HG03196 (cell line): ENCODE measurements at regions not wholly inside any gene's neighbourhood (a gene's known extent, or its start where the extent isn't known, plus 50 kb on each side); places are given as distances from the start of the nearest gene placed in this dataset.

Experiments used
- ATAC-seq: cut with Tn5 transposase; IDR thresholded peaks from one replicate; pipeline ENCODE4 v1.9.1; 2021; ENCODE audit not compliant: unreplicated experiment

- ATAC-seq, result no peak
Observed at GRCh38 chr5:15220642-15221173, 279.3 kb upstream of the FBXL7 start.

- ATAC-seq, result no peak
Observed at GRCh38 chr5:15215056-15215455, 284.9 kb upstream of the FBXL7 start.

- ATAC-seq, result no peak
Observed at GRCh38 chr5:15214010-15214409, 286.0 kb upstream of the FBXL7 start.

DNA sequence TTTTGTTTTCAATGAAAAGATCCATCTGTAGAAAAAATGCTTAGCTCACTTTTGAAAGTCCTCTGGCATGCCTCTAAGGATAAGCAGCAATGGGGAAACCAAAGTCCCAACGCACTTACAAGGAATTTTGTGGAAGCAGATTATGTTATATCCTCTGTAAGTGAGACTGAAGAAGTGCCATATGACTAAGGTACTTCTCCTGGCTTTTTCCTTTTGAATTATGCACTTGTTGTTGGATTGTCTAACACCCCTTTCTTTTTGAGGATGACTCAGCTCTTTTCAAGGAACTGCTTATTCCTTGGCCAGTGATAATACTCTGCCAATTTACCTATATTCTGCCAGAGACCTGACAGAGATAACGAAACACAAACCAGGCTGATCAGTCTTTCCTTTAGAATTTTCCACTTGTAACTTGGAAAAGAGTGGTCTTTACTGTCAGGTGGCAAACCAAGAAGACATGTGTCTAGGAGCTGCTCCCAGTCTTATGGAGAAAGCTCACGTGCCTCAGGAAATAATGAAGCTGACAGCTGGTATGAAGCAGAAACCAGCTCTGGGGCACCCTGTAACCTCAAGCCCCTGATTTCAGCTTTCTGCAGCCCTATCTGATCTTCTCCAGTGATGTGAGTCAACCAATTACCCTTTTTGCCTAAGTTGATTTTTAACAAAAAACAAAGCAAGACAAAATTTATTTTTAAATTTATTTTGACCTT, 290.8 kb upstream of the FBXL7 start:
- no peak for ATAC-seq

DNA sequence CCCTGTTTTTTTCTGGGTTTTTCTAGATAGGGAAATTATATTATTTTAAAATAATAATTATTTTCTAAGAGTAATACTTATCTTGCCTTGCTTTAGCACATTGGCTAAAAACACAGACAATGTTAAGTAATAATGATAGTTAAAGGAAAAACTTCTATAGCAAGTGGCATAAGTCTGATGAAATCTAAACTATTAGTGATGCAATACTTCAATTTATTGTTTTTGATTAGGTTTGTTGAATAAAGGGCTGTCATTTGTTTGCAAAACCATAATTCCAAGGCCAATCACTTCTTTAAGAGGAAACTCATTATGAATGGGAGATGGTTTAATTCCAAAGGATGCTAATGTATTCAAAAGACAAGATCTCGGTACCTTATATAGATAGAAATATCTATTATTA, 293.8 kb upstream of the FBXL7 start:
- ATAC-seq, result no peak

- no peak for ATAC-seq
Observed at GRCh38 chr5:15203376-15203775, 296.6 kb upstream of the FBXL7 start.

DNA sequence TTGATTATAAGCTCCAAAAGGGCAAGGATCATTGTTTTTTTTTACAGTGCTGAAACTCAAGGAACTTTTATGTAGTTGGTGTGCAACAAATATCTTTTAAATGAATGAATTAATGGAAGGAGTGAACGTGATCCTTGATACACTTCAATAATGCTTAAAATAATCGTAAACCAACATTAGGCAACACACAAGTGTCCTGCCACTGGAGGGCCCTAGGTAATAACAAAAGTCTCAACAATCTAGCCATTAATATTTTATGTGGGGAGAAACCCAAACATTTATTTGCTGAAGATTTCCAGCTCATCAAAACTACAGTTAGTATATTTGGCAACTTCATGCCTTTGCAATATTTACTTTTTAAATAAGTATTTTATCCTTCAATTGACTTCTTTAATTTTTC, 309.0 kb upstream of the FBXL7 start:
- no peak for ATAC-seq

DNA sequence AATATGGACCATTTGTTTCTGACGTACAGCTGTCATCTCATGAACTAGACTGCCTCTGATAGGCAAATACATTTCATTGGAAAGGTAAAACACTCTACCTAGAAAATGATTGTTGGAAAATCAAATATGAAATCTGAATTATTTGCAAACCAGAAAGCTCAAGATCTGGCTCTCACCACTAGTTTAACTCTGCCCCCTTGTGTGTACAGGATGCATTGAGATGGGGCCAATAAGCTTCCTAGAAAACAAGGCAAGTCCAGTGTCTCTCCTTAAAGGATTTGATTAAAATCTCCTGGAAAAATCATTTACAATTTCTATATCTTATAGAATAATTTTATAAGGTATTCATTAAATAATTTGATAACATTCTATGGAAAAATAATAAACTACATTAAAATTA, 311.9 kb upstream of the ANKH start:
- no peak for ATAC-seq

DNA sequence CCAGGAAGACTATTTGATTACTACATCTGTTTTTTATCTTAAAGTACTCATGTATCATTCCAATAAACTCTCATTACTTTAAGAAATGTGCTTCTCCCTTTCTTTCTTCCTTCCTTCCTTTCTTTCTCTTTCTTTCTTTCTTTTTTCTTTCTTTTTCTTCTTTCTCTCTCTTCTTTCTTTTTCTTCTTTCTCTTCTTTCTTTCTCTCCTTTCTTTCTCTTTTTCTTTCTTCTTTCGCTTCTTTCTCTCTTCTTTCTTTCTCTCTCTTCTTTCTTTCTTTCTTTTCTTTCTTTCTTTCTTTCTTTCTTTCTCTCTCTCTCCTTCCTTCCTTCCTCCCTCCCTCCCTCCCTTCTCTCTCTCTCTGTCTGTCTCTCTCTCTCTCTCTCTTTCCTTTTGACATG, 298.6 kb upstream of the ANKH start:
- no peak for ATAC-seq

- no peak for ATAC-seq
Observed at GRCh38 chr5:15168358-15168757, 296.8 kb upstream of the ANKH start.

DNA sequence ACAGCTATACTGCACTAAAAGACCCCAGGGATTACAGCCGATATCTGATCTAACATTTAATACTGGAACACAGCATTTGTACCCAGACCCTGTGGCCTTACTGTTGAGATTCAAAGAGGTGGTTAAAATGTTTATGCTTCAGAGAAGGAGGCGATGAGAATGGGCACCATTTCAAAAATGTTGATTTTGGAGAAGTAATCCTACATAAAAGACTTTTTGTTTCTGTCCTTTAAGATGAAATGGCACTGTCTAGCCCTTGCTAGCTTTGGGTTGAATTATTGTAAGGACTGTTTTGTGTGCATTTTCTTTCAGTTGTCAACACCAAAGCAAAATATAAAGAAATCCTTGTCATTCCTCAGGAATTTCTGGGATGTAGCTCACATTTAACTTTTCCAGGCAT, 288.5 kb upstream of the ANKH start:
- no peak for ATAC-seq

- no peak for ATAC-seq
Observed at GRCh38 chr5:15159606-15160005, 288.0 kb upstream of the ANKH start.

GRCh38 chr5:15142458-15142857, 270.9 kb upstream of the ANKH start:
- ATAC-seq, result no peak

DNA sequence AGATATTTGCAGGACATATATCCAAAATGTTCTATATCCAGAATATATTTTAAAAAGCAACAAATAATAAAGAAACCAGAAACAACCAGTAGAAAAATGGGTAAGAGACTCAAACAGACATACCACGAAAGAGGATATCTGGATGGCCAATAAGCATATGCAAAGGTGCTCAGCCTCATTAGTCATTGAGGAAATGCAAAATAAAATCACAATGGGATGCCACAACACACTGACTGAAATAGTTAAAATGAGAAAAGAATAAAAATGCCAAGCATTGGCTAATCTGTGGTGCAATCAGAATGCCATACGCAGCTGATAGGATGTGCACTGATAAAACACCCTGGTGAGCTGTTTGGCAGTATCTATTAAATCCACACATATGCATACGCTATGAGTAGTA, 265.8 kb upstream of the ANKH start:
- no peak for ATAC-seq

DNA sequence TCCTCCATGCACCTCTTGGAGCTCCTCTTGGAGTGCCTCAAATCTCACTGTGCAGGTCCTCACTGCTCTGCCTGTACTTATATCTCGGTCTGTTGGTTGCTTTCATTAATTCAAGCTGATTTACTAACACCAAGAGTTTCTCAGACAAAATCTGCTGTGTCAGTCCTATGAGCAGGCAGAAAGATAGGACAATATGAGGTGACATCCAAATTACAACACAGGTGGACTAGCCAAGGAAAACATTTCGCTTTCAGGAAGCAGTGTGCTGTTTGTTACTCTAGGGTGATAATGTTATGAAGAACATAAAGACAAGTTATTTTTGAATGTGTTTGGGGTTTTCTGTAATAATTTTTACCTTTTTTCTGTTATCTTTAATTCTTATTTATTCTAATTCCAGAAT, 264.1 kb upstream of the ANKH start:
- ATAC-seq, result no peak

- ATAC-seq, result no peak
Observed at GRCh38 chr5:15133456-15133965, 261.9 kb upstream of the ANKH start.

- ATAC-seq, result no peak
Observed at GRCh38 chr5:15132816-15133405, 261.3 kb upstream of the ANKH start.

- ATAC-seq, result no peak
Observed at GRCh38 chr5:15131909-15132308, 260.3 kb upstream of the ANKH start.

GRCh38 chr5:15124871-15125568, 253.4 kb upstream of the ANKH start:
- no peak for ATAC-seq

GRCh38 chr5:15124461-15124860, 252.9 kb upstream of the ANKH start:
- ATAC-seq, result no peak

- ATAC-seq, result no peak
Observed at GRCh38 chr5:15117688-15118087, 246.1 kb upstream of the ANKH start.

DNA sequence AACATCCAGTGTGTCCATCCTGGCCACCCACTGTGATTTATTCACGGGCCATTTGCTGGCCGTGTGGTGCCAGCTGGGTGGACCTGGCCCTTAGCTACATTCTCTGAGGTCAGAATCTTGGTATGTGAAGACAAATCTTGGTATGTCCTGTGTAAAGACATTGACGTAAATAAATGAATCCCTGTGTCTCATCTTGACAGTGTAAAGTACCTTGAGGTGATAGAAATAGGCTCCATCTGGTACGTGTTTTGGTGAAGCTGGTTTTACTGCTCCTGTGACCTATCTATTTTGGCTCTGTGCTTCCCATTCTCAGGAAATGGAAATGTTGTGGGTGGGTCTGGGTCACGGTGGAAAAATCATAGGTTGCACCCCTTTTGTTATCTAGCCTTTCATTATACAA, 245.4 kb upstream of the ANKH start:
- no peak for ATAC-seq
